ENCODE measurements at regions not wholly inside any gene's neighbourhood (a gene's known extent, or its start where the extent isn't known, plus 50 kb on each side); places are given as distances from the start of the nearest gene placed in this dataset.

DNA sequence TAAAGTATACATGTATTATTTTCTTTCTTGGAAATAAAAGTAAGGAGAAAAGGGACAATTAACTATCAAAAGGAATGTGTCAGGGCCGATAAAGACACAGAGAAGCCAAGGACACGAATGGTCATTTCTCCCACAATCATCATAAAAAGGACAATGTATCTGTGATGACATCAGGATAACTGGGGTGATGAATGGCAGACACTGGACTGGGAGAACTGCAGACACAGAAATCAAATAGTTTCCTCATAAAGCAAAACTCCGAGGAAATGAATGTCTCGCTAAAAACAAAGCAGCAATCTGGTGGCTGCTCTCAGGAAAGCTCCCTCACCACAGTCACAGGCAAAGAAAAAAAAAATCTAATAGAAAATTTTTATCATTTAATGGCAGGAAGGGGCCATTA, 69.3 kb upstream of the NPY start:
- Mint-ChIP-seq H3K4me3 (no peak overlapping the region), H3K4me1 (peaks cover 18% of the 10 kb centered on the region), H3K36me3 (ENCODE audit: low read depth) (no peaks in the 10 kb centered on the region), H3K27me3 (ENCODE audit: low read depth) (no peaks in the 10 kb centered on the region), H3K9me3 (no peaks in the 10 kb centered on the region), H3K27ac (peak overlapping the region in 1 of 3 experiments; percentile 52)
- TF ChIP-seq, protein P1, sequence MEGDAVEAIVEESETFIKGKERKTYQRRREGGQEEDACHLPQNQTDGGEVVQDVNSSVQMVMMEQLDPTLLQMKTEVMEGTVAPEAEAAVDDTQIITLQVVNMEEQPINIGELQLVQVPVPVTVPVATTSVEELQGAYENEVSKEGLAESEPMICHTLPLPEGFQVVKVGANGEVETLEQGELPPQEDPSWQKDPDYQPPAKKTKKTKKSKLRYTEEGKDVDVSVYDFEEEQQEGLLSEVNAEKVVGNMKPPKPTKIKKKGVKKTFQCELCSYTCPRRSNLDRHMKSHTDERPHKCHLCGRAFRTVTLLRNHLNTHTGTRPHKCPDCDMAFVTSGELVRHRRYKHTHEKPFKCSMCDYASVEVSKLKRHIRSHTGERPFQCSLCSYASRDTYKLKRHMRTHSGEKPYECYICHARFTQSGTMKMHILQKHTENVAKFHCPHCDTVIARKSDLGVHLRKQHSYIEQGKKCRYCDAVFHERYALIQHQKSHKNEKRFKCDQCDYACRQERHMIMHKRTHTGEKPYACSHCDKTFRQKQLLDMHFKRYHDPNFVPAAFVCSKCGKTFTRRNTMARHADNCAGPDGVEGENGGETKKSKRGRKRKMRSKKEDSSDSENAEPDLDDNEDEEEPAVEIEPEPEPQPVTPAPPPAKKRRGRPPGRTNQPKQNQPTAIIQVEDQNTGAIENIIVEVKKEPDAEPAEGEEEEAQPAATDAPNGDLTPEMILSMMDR (IDR thresholded peaks at IDR 0.05; ENCODE audit: unreplicated experiment in 3 of 3) = no peak

DNA sequence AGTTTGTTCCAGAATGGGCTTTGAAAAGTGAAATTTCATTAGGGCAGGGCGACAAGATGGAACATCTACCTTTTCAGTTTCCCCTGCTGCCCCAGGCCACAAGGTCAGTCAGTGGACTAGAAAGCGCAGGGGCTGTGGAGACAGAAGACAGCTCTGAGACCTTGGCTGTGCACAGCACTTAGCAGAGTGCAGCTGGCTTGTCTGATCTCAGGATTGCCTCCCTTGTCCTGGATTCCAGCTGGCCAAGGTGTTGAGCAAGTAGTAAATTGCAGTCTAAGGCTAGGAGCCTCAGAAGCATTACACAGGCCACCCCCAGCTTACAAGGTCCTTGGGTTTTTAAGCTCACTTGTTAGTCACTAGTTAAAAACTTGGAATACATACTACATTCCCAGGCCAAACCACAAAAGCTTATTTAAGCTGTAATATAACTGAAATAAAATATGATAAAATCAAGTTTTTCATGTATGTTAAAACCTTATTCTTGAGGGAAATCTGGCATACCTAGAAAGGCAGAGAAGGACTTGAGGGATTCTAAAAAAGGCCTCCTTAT, 67.3 kb upstream of the NPY start:
- Mint-ChIP-seq H3K36me3 (ENCODE audit: low read depth) (no peaks in the 10 kb centered on the region), H3K9me3 (no peaks in the 10 kb centered on the region), H3K4me3 (no peak overlapping the region), H3K4me1 (peaks cover 18% of the 10 kb centered on the region), H3K27ac (peak overlapping the region in 1 of 3 experiments; percentile 65), H3K27me3 (ENCODE audit: low read depth) (no peaks in the 10 kb centered on the region)
- TF ChIP-seq, protein P1 (IDR thresholded peaks at IDR 0.05; ENCODE audit: unreplicated experiment in 3 of 3) = no peak

DNA sequence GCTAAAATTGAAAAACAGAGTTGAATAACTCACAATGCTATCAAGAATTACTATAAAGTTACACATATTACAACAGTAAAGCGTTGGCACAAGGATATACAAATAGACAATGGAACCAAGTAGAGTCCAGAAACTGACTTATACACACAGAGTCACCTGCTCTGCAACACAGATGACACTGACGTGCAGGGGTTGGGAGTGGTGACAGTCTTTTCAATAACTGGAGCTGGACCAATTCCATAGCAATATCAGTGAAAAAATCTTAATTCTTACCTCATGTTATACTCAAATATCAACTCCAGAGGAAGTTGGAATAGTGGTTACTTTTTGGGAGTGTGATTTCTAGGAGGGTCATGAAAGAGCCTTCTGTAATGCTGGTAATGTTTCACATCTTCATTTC, 62.5 kb upstream of the NPY start:
- H3K9me3 Mint-ChIP-seq = peaks cover 17% of the 10 kb centered on the region
- H3K4me1 Mint-ChIP-seq = peaks cover 8% of the 10 kb centered on the region
- TF ChIP-seq, protein P1 (IDR thresholded peaks at IDR 0.05; ENCODE audit: unreplicated experiment in 3 of 3) = no peak

DNA sequence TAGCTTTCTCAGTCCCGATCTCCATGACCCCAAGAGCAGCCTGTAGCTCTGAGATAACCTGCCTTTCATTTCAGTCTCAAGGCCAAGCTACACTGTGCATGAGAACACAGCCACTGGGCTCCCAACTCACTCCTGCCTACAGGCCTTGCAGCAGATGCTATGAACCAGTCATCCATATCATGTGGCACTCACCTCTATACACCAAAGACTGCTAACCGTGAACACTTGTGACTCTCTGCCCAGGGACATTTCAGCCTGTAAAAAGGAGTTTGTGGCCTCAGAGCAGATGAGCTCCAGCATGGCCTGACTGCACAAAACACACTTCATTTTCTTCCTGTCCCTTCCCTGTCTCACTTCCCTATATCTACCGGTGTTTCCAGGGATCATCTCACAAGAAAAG, 56.9 kb upstream of the NPY start:
- H3K4me3 Mint-ChIP-seq = no peak overlapping the region
- H3K36me3 Mint-ChIP-seq (ENCODE audit: low read depth) = no peaks in the 10 kb centered on the region
- no peaks in the 10 kb centered on the region for H3K27me3 Mint-ChIP-seq (ENCODE audit: low read depth)
- TF ChIP-seq, protein P1 (IDR thresholded peaks at IDR 0.05; ENCODE audit: unreplicated experiment in 3 of 3) = no peak
- peaks cover 25% of the 10 kb centered on the region for H3K4me1 Mint-ChIP-seq
- peaks cover 20% of the 10 kb centered on the region for H3K9me3 Mint-ChIP-seq
- peak overlapping the region in 2 of 3 experiments; percentile 6 to 34 for H3K27ac Mint-ChIP-seq

More for the DNA sequence above, 62.5 kb upstream of the NPY start:
- Mint-ChIP-seq H3K4me3 (no peak overlapping the region), H3K27ac (no peak overlapping the region), H3K27me3 (ENCODE audit: low read depth) (no peaks in the 10 kb centered on the region), H3K36me3 (ENCODE audit: low read depth) (no peaks in the 10 kb centered on the region)

DNA sequence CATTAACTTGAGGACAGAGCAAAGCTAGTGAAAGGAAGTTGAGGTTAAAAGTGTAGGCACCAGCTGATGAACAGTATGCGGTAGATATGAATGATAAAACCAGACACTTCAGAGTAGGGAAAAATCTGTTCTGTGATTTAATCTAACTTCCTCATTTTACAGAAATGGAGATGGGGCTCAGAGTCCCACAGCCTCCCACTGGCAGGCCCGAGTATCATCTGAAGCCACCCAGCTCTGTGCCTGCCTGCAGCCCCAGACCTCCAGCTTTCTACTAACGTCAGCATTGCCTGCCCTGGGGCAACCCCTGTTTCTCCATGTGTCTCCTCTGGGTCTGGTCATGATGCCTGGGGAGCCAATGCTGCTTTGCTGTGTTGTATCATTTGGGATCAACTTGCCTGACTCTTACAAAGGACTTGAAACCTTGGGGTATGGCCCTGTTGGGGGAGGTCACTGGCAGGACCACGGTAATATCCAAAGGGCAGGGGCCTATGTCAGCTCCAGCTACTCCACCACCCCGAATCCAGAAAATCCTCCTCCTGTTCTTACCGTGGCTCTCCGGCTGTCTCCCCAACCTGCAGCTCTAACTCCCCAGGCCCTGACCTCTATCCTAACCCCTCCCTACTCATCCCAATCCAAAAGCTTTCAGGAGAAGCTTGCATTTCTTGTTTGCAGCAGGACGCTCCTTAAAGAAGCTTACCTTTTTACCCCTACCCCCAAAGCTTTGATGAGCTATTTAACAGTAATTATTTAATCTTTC, 56.2 kb upstream of the NPY start:
- no peaks in the 10 kb centered on the region for H3K36me3 Mint-ChIP-seq (ENCODE audit: low read depth)
- peaks cover 25% of the 10 kb centered on the region for H3K4me1 Mint-ChIP-seq
- H3K27me3 Mint-ChIP-seq (ENCODE audit: low read depth) = no peaks in the 10 kb centered on the region
- TF ChIP-seq, protein P1 (IDR thresholded peaks at IDR 0.05; ENCODE audit: unreplicated experiment in 3 of 3) = no peak
- H3K4me3 Mint-ChIP-seq = no peak overlapping the region
- H3K27ac Mint-ChIP-seq = peak overlapping the region in 2 of 3 experiments; percentile 2 to 6
- H3K9me3 Mint-ChIP-seq = peaks cover 17% of the 10 kb centered on the region
